Sigmoid colon (tissue), 4 donors: ENCODE measurements at regions not wholly inside any gene's neighbourhood (a gene's known extent, or its start where the extent isn't known, plus 50 kb on each side); places are given as distances from the start of the nearest gene placed in this dataset.

Source experiments
- POLR2AphosphoS5 ChIP-seq, 4 donors: sonication (generic); formaldehyde crosslinking; IDR thresholded peaks; one replicate each; pipeline ENCODE4 v1.6.1; 2017; ENCODE audit warnings: antibody characterized with exemption in 4 of 4
- TF ChIP-seq, protein P1 (sequence below), 4 experiments: fragments of 450-650 bp in 3 of 4; fragments of 200-600 bp in 1 of 4; IDR thresholded peaks; one replicate each; pipeline ENCODE4 v1.5.1; 2016 to 2019; ENCODE audit warnings: antibody characterized with exemption in 4 of 4, mild to moderate bottlenecking in 3 of 4, moderate library complexity in 2 of 4

DNA sequence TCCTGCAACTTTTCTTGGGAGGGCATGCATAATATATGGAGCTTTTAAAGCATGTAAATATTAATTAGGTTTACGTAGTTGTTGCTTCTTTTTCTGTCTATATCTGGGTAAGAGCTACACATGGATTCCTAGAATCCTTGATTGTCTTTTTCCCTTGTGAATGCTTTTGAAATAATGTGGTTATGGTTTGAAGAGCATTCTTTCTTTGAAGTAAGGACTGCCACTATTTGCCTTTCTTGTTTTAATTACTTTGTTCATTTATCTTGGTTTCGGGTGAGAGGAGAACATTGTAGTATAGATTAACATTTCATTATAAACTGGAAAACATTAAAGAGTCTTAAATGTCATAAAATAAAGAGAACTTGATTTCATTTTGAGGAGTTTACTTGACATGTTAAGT, 674.0 kb downstream of the ZBBX start:
- TF ChIP-seq, protein P1, sequence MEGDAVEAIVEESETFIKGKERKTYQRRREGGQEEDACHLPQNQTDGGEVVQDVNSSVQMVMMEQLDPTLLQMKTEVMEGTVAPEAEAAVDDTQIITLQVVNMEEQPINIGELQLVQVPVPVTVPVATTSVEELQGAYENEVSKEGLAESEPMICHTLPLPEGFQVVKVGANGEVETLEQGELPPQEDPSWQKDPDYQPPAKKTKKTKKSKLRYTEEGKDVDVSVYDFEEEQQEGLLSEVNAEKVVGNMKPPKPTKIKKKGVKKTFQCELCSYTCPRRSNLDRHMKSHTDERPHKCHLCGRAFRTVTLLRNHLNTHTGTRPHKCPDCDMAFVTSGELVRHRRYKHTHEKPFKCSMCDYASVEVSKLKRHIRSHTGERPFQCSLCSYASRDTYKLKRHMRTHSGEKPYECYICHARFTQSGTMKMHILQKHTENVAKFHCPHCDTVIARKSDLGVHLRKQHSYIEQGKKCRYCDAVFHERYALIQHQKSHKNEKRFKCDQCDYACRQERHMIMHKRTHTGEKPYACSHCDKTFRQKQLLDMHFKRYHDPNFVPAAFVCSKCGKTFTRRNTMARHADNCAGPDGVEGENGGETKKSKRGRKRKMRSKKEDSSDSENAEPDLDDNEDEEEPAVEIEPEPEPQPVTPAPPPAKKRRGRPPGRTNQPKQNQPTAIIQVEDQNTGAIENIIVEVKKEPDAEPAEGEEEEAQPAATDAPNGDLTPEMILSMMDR (IDR thresholded peaks at IDR 0.05), result no peak
- TF ChIP-seq POLR2AphosphoS5 (IDR thresholded peaks at IDR 0.05), result no peak
